GM23338 (cell line): ENCODE measurements at regions not wholly inside any gene's neighbourhood (a gene's known extent, or its start where the extent isn't known, plus 50 kb on each side); places are given as distances from the start of the nearest gene placed in this dataset.

Experiments used
- ATAC-seq: fragments of 200-7000 bp; cut with Tn5 transposase; 3 replicates; pipeline ENCODE4 v1.9.1; 2020
- DNase-seq: peaks from one replicate; pipeline ENCODE4 v3.0.0-alpha.2; 2015; ENCODE audit warnings: low spot score
- H2AFZ ChIP-seq: fragments of 200-600 bp; sonication (generic); 2 replicates; pipeline ENCODE4 v1.8.0; 2016; ENCODE audit warnings: antibody characterized with exemption, mild to moderate bottlenecking, moderate library complexity
- H3F3A ChIP-seq: fragments of 200-600 bp; sonication (generic); replicated peaks from 2 replicates; pipeline ENCODE4 v1.8.0; 2017; ENCODE audit warnings: antibody characterized with exemption, mixed run types, low read depth
- H3K27ac ChIP-seq: fragments of 200-600 bp; sonication (generic); 2 replicates; pipeline ENCODE4 v1.6.1; 2016; ENCODE audit warnings: low read depth
- H3K27me3 ChIP-seq: fragments of 200-600 bp; sonication (generic); 2 replicates; pipeline ENCODE4 v1.8.0; 2016; ENCODE audit warnings: mild to moderate bottlenecking, mixed run types, moderate library complexity; ENCODE audit not compliant: insufficient read depth
- H3K36me3 ChIP-seq: fragments of 200-600 bp; sonication (generic); 2 replicates; pipeline ENCODE4 v1.8.0; 2016; ENCODE audit warnings: mild to moderate bottlenecking; ENCODE audit not compliant: insufficient read depth
- H3K4me1 ChIP-seq: fragments of 200-600 bp; sonication (generic); 2 replicates; pipeline ENCODE4 v1.8.0; 2016; ENCODE audit warnings: mild to moderate bottlenecking, moderate library complexity; ENCODE audit not compliant: insufficient read depth
- H3K4me2 ChIP-seq: fragments of 200-600 bp; sonication (generic); 2 replicates; pipeline ENCODE4 v1.7.1; 2017; ENCODE audit warnings: mixed run types
- H3K4me3 ChIP-seq: fragments of 200-600 bp; sonication (generic); 2 replicates; pipeline ENCODE4 v1.6.1; 2016; ENCODE audit warnings: mixed run types
- H3K79me2 ChIP-seq: fragments of 200-600 bp; sonication (generic); replicated peaks from 2 replicates; pipeline ENCODE4 v1.8.0; 2017; ENCODE audit warnings: mild to moderate bottlenecking; ENCODE audit not compliant: insufficient read depth
- H3K9me2 ChIP-seq: fragments of 200-600 bp; sonication (generic); 2 replicates; pipeline ENCODE4 v1.8.0; 2017; ENCODE audit not compliant: insufficient read depth
- H4K20me1 ChIP-seq: fragments of 200-600 bp; sonication (generic); replicated peaks from 2 replicates; pipeline ENCODE4 v1.8.0; 2017; ENCODE audit warnings: mild to moderate bottlenecking; ENCODE audit not compliant: insufficient read depth
- H3K27ac Mint-ChIP-seq: 2 replicates; pipeline ENCODE4 v1.8.0; 2020; ENCODE audit warnings: inconsistent platforms, mild to moderate bottlenecking, moderate library complexity, mixed read lengths
- H3K27me3 Mint-ChIP-seq: 3 replicates; pipeline ENCODE4 v1.8.0; 2022; ENCODE audit warnings: low read depth, mild to moderate bottlenecking, moderate library complexity, mixed read lengths, inconsistent platforms; ENCODE audit not compliant: insufficient read depth, poor library complexity
- H3K36me3 Mint-ChIP-seq: 3 replicates; pipeline ENCODE4 v1.8.0; 2021; ENCODE audit warnings: low read depth, mild to moderate bottlenecking, inconsistent platforms, moderate library complexity, mixed read lengths
- H3K4me1 Mint-ChIP-seq: 3 replicates; pipeline ENCODE4 v1.8.0; 2020; ENCODE audit warnings: mild to moderate bottlenecking, inconsistent platforms, mixed read lengths
- H3K4me3 Mint-ChIP-seq: 3 replicates; pipeline ENCODE4 v1.8.0; 2021; ENCODE audit warnings: moderate library complexity, mild to moderate bottlenecking, inconsistent platforms, mixed read lengths
- H3K9me3 Mint-ChIP-seq: 3 replicates; pipeline ENCODE4 v1.8.0; 2020; ENCODE audit warnings: moderate library complexity, mild to moderate bottlenecking, inconsistent platforms, mixed read lengths
- CREB1 ChIP-seq: fragments of 250-450 bp; sonication (Bioruptor Pico); IDR thresholded peaks from 2 replicates; pipeline ENCODE4 v1.5.0; 2020; ENCODE audit warnings: low read depth, mild to moderate bottlenecking, moderate library complexity
- ETS1 ChIP-seq: IDR thresholded peaks from 2 replicates; pipeline ENCODE4 v1.6.1; 2016; ENCODE audit warnings: antibody characterized with exemption
- EZH2 ChIP-seq: fragments of 200-600 bp; sonication (generic); IDR thresholded peaks from one replicate; pipeline ENCODE4 v1.8.0; 2017; ENCODE audit warnings: antibody characterized with exemption, mild to moderate bottlenecking, low read depth; ENCODE audit not compliant: unreplicated experiment
- JUNB ChIP-seq: IDR thresholded peaks from one replicate; pipeline ENCODE4 v1.6.1; 2016; ENCODE audit warnings: antibody characterized with exemption; ENCODE audit not compliant: unreplicated experiment
- NANOG ChIP-seq: IDR thresholded peaks from 2 replicates; pipeline ENCODE4 v1.6.1; 2016; ENCODE audit warnings: antibody characterized with exemption, borderline replicate concordance
- REST ChIP-seq: IDR thresholded peaks from one replicate; pipeline ENCODE4 v1.6.1; 2018; ENCODE audit warnings: antibody characterized with exemption; ENCODE audit not compliant: unreplicated experiment
- STAT1 ChIP-seq: IDR thresholded peaks from one replicate; pipeline ENCODE4 v1.6.1; 2016; ENCODE audit warnings: antibody characterized with exemption; ENCODE audit not compliant: unreplicated experiment
- ZNF114 ChIP-seq: fragments of 250-450 bp; sonication (Bioruptor Pico); IDR thresholded peaks from 2 replicates; pipeline ENCODE4 v1.5.0; 2020; ENCODE audit warnings: mild to moderate bottlenecking, moderate library complexity
- ZNF331 ChIP-seq: fragments of 250-450 bp; sonication (Bioruptor Pico); IDR thresholded peaks from 2 replicates; pipeline ENCODE4 v1.5.0; 2020; ENCODE audit warnings: low read depth, mild to moderate bottlenecking, moderate library complexity
- ZNF462 ChIP-seq: fragments of 250-450 bp; sonication (Bioruptor Pico); IDR thresholded peaks from 2 replicates; pipeline ENCODE4 v1.5.0; 2020; ENCODE audit warnings: mild to moderate bottlenecking, moderate library complexity

- TF ChIP-seq ZNF114 (CRISPR knock-in tag) (no peak), STAT1 (no peak), NANOG (no peak), REST (no peak), ZNF331 (CRISPR knock-in tag) (no peak), CREB1 (no peak)
Measured at GRCh38 chr5:110879675-110880074, 140.9 kb downstream of the SLC25A46 start (continued).

DNA sequence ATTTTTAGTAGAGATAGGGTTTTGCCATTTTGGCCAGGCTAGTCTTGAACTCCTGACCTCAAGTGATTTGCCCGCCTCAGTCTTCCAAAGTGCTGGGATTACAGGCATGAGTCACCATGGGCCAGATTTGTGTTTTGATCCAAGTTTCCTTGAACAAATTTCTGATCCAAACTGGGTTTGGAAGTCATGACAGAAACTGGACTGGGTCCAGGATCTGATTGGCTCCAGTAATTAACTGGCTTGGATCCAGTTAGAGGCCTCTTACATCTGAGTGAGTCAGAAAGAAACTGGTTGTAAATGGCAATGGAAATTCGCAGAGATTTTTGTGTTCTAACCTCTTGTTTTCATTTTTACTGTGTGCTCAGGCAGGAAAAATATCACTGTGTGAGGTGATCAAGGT lies 141.6 kb downstream of the SLC25A46 start:
- no peaks in the 10 kb centered on the region for H3K27me3 ChIP-seq
- DNase-seq (no peak), ATAC-seq (no peak)
- H4K20me1 ChIP-seq, result no peaks in the 10 kb centered on the region
- no peak overlapping the region for H3K4me2 ChIP-seq
- H3K27ac ChIP-seq, result no peak overlapping the region
- H3K9me2 ChIP-seq, result no peaks in the 10 kb centered on the region; the same call in none of the 2 replicates
- H3K4me1 Mint-ChIP-seq, result no peaks in the 10 kb centered on the region
- no peak overlapping the region for H3K4me3 ChIP-seq
- H3K4me1 ChIP-seq, result no peaks in the 10 kb centered on the region
- no peaks in the 10 kb centered on the region for H3F3A ChIP-seq
- peak overlapping the region; percentile 1; the same call in 1 of the 2 replicates for H2AFZ ChIP-seq
- H3K36me3 ChIP-seq, result no peaks in the 10 kb centered on the region
- no peak overlapping the region for H3K27ac Mint-ChIP-seq
- peaks cover 2% of the 10 kb centered on the region for H3K27me3 Mint-ChIP-seq
- H3K4me3 Mint-ChIP-seq, result no peak overlapping the region
- no peaks in the 10 kb centered on the region; the same call in 2 of the 3 replicates for H3K36me3 Mint-ChIP-seq
- peaks cover 5% of the 10 kb centered on the region; the same call in 1 of the 3 replicates for H3K9me3 Mint-ChIP-seq
- no peaks in the 10 kb centered on the region for H3K79me2 ChIP-seq
- TF ChIP-seq NANOG, result no peak
- no peak for TF ChIP-seq REST
- TF ChIP-seq ZNF331 (CRISPR knock-in tag), result no peak
- no peak for TF ChIP-seq ETS1
- no peak for TF ChIP-seq JUNB
- no peak for TF ChIP-seq EZH2
- TF ChIP-seq ZNF462, result no peak
- no peak for TF ChIP-seq ZNF114 (CRISPR knock-in tag)
- no peak for TF ChIP-seq CREB1
